ENCODE measurements at regions not wholly inside any gene's neighbourhood (a gene's known extent, or its start where the extent isn't known, plus 50 kb on each side); places are given as distances from the start of the nearest gene placed in this dataset.

- TF ChIP-seq CTCF (IDR thresholded peaks at IDR 0.05; ENCODE audit: low read length, missing control alignments) = no peak
- DNase-seq (ENCODE audit: low read depth) = no peak
Observed at GRCh38 chr2:129188451-129188850, 791.0 kb upstream of the RAB6C start.

GRCh38 chr2:129189617-129190319 lies 789.7 kb upstream of the RAB6C start:
- H3K4me3 ChIP-seq (replicated peaks; ENCODE audit: low read depth, low read length) = no peak overlapping the region
- no peak for TF ChIP-seq CTCF (IDR thresholded peaks at IDR 0.05; ENCODE audit: low read length, missing control alignments)
- DNase-seq (ENCODE audit: low read depth) = no peak

More at GRCh38 chr2:129188451-129188850, 791.0 kb upstream of the RAB6C start:
- H3K4me3 ChIP-seq (replicated peaks; ENCODE audit: low read depth, low read length) = no peak overlapping the region

GRCh38 chr2:129190494-129190893 lies 789.0 kb upstream of the RAB6C start:
- no peak overlapping the region for H3K4me3 ChIP-seq (replicated peaks; ENCODE audit: low read depth, low read length)
- no peak for DNase-seq (ENCODE audit: low read depth)
- TF ChIP-seq CTCF (IDR thresholded peaks at IDR 0.05; ENCODE audit: low read length, missing control alignments) = no peak

GRCh38 chr2:129191530-129191929 lies 787.9 kb upstream of the RAB6C start:
- no peak overlapping the region for H3K4me3 ChIP-seq (replicated peaks; ENCODE audit: low read depth, low read length)
- no peak for DNase-seq (ENCODE audit: low read depth)
- no peak for TF ChIP-seq CTCF (IDR thresholded peaks at IDR 0.05; ENCODE audit: low read length, missing control alignments)

GRCh38 chr2:129192117-129192516 lies 787.3 kb upstream of the RAB6C start:
- no peak for TF ChIP-seq CTCF (IDR thresholded peaks at IDR 0.05; ENCODE audit: low read length, missing control alignments)
- no peak for DNase-seq (ENCODE audit: low read depth)
- no peak overlapping the region for H3K4me3 ChIP-seq (replicated peaks; ENCODE audit: low read depth, low read length)

- no peak for DNase-seq (ENCODE audit: low read depth)
- no peak for TF ChIP-seq CTCF (IDR thresholded peaks at IDR 0.05; ENCODE audit: low read length, missing control alignments)
- no peak overlapping the region for H3K4me3 ChIP-seq (replicated peaks; ENCODE audit: low read depth, low read length)
Observed at GRCh38 chr2:129192841-129193253, 786.6 kb upstream of the RAB6C start.

- TF ChIP-seq CTCF (IDR thresholded peaks at IDR 0.05; ENCODE audit: low read length, missing control alignments) = no peak
- no peak overlapping the region for H3K4me3 ChIP-seq (replicated peaks; ENCODE audit: low read depth, low read length)
- DNase-seq (ENCODE audit: low read depth) = no peak
Observed at GRCh38 chr2:129193961-129194360, 785.5 kb upstream of the RAB6C start.
